NCI-H460 (cell line): ENCODE measurements at regions not wholly inside any gene's neighbourhood (a gene's known extent, or its start where the extent isn't known, plus 50 kb on each side); places are given as distances from the start of the nearest gene placed in this dataset.
A peak's percentile ranks its signal among the peaks of the same experiment; 100 is the strongest.
"Not testable (repeated sequence)": the region's sequence is repeated elsewhere in the genome, so short reads cannot be mapped to it uniquely, and the experiment has no call there.

Experiments
- DNase-seq: peaks from one replicate; pipeline ENCODE4 v3.0.0-alpha.2; 2016; ENCODE audit warnings: low read depth; ENCODE audit errors: extremely low read depth

GRCh38 chr12:115898670-115899069 lies 378.8 kb downstream of the MED13L start:
- no peak for DNase-seq

GRCh38 chr12:115897729-115898128 lies 379.8 kb downstream of the MED13L start:
- no peak for DNase-seq

- DNase-seq: no peak
These were observed 382.2 kb downstream of the MED13L start for GRCh38 chr12:115895247-115895646.

- DNase-seq: no peak
These were observed 385.8 kb downstream of the MED13L start for GRCh38 chr12:115891556-115892164.

GRCh38 chr12:115886666-115887065 lies 390.8 kb downstream of the MED13L start:
- no peak for DNase-seq

GRCh38 chr12:115885040-115885690 lies 392.3 kb downstream of the MED13L start:
- DNase-seq: no peak

GRCh38 chr12:115882936-115883335 lies 394.6 kb downstream of the MED13L start:
- no peak for DNase-seq

- no peak for DNase-seq
These were observed 397.3 kb downstream of the MED13L start for GRCh38 chr12:115880238-115880637.

- no peak for DNase-seq
These were observed 398.1 kb downstream of the MED13L start for GRCh38 chr12:115879354-115879753.

- no peak for DNase-seq
These were observed 403.9 kb downstream of the MED13L start for GRCh38 chr12:115873451-115874082.

GRCh38 chr12:115872919-115873357 lies 404.6 kb downstream of the MED13L start:
- no peak for DNase-seq

GRCh38 chr12:115872212-115872611 lies 405.3 kb downstream of the MED13L start:
- DNase-seq: no peak

- DNase-seq: peak; percentile 30
These were observed 405.8 kb downstream of the MED13L start for GRCh38 chr12:115871714-115872113.

- no peak for DNase-seq
These were observed 407.0 kb downstream of the MED13L start for GRCh38 chr12:115870510-115870909.

GRCh38 chr12:115870021-115870420 lies 407.5 kb downstream of the MED13L start:
- DNase-seq: no peak

GRCh38 chr12:115869604-115870003 lies 407.9 kb downstream of the MED13L start:
- no peak for DNase-seq

GRCh38 chr12:115868624-115869023 lies 408.9 kb downstream of the MED13L start:
- no peak for DNase-seq

GRCh38 chr12:115867854-115868253 lies 409.6 kb downstream of the MED13L start:
- no peak for DNase-seq

- no peak for DNase-seq
These were observed 410.5 kb downstream of the MED13L start for GRCh38 chr12:115866909-115867525.

GRCh38 chr12:115866281-115866680 lies 411.2 kb downstream of the MED13L start:
- not testable (repeated sequence) for DNase-seq

- no peak for DNase-seq
These were observed 413.1 kb downstream of the MED13L start for GRCh38 chr12:115864396-115864795.

- no peak for DNase-seq
These were observed 416.9 kb downstream of the MED13L start for GRCh38 chr12:115860619-115861018.
